ENCODE measurements at regions not wholly inside any gene's neighbourhood (a gene's known extent, or its start where the extent isn't known, plus 50 kb on each side); places are given as distances from the start of the nearest gene placed in this dataset.
"Not testable (repeated sequence)": the region's sequence is repeated elsewhere in the genome, so short reads cannot be mapped to it uniquely, and the experiment has no call there.

DNA sequence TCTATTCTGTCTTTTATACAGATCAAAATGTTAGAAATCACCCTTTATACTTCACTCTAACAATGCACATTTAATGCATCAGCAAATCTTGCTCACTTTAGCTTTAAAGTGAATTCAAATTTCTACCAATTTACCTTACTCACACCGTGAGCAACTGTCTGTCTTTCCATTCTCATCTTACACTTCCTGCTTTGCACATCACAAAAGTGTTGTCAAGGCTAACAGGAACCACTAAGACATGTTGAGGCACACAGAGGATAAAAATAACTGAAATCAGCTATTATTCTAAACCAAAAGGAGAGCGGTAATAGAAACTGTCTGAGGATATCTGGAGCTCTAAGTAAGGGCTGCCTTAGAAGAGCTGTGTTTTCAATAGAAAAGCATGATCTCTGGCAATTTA is 519.9 kb downstream of the ZBBX start:
- H3K4me1 Mint-ChIP-seq (ENCODE audit: low read depth) = no peaks in the 10 kb centered on the region
- DNase-seq (no peak), ATAC-seq (ENCODE audit: poor library complexity) (no peak)
- intact Hi-C loops (cut with DNase I, micrococcal nuclease) = no loop called here
- peaks cover 0 to 10% of the 10 kb centered on the region in 2 experiments for H3K9me3 ChIP-seq (ENCODE audit: control insufficient read depth in 1 of 2, insufficient read depth in 1 of 2, low read length in 2 of 2)
- TF ChIP-seq, protein P1, sequence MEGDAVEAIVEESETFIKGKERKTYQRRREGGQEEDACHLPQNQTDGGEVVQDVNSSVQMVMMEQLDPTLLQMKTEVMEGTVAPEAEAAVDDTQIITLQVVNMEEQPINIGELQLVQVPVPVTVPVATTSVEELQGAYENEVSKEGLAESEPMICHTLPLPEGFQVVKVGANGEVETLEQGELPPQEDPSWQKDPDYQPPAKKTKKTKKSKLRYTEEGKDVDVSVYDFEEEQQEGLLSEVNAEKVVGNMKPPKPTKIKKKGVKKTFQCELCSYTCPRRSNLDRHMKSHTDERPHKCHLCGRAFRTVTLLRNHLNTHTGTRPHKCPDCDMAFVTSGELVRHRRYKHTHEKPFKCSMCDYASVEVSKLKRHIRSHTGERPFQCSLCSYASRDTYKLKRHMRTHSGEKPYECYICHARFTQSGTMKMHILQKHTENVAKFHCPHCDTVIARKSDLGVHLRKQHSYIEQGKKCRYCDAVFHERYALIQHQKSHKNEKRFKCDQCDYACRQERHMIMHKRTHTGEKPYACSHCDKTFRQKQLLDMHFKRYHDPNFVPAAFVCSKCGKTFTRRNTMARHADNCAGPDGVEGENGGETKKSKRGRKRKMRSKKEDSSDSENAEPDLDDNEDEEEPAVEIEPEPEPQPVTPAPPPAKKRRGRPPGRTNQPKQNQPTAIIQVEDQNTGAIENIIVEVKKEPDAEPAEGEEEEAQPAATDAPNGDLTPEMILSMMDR (IDR thresholded peaks at IDR 0.05) = no peak
- H3K27me3 Mint-ChIP-seq = no peaks in the 10 kb centered on the region
- peaks cover 2% of the 10 kb centered on the region for H3K9me3 Mint-ChIP-seq
- no peaks in the 10 kb centered on the region for H3K27me3 ChIP-seq (ENCODE audit: control insufficient read depth in 1 of 2, insufficient read depth in 2 of 2, low read length in 2 of 2)
- H3K4me3 ChIP-seq (ENCODE audit: low read length) = no peak overlapping the region
- H3K36me3 ChIP-seq (ENCODE audit: insufficient read depth, low read length) = no peaks in the 10 kb centered on the region
- ChIA-PET CTCF (no interaction called here), POLR2A (no interaction called here)
- no peaks in the 10 kb centered on the region for H3K4me1 ChIP-seq (ENCODE audit: insufficient read depth, low read length)
- H3K27ac Mint-ChIP-seq = no peak overlapping the region
- no peaks in the 10 kb centered on the region for H3K36me3 Mint-ChIP-seq (ENCODE audit: low read depth)
- H3K27ac ChIP-seq (ENCODE audit: low read depth in 1 of 2, low read length in 2 of 2) = no peak overlapping the region
- H3K4me3 Mint-ChIP-seq = no peak overlapping the region

DNA sequence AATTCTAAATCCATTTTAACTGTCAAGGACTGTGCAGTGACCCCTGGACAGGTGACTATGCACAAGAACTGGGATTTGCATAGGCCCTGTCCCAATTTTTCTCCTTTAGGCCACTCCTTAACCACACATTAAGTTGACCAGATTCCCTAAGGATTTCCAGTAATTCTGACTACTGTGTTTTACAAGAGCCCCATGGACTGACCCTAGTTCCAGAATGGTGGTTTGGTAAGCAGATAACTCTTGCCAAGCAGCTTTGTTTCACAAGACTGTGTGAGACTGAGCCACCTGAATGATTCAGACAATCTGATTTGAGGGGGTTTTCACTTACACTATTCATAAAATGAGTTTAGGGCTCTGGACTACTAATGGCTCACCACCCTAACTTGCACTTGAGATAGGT is 535.8 kb downstream of the ZBBX start:
- CTCF ChIA-PET = no interaction called here
- Mint-ChIP-seq H3K36me3 (ENCODE audit: low read depth) (no peaks in the 10 kb centered on the region), H3K27me3 (no peaks in the 10 kb centered on the region), H3K9me3 (peaks cover 6% of the 10 kb centered on the region), H3K4me1 (ENCODE audit: low read depth) (no peaks in the 10 kb centered on the region), H3K4me3 (no peak overlapping the region), H3K27ac (no peak overlapping the region)
- ATAC-seq (ENCODE audit: poor library complexity) (no peak), DNase-seq (no peak)
- Histone ChIP-seq H3K4me3 (ENCODE audit: low read length) (no peak overlapping the region), H3K27ac (ENCODE audit: low read depth in 1 of 2, low read length in 2 of 2) (no peak overlapping the region), H3K36me3 (ENCODE audit: insufficient read depth, low read length) (no peaks in the 10 kb centered on the region), H3K9me3 (ENCODE audit: control insufficient read depth in 1 of 2, insufficient read depth in 1 of 2, low read length in 2 of 2) (peaks cover 0 to 11% of the 10 kb centered on the region in 2 experiments), H3K27me3 (ENCODE audit: control insufficient read depth in 1 of 2, insufficient read depth in 2 of 2, low read length in 2 of 2) (no peaks in the 10 kb centered on the region), H3K4me1 (ENCODE audit: insufficient read depth, low read length) (no peaks in the 10 kb centered on the region)
- POLR2A ChIA-PET = no interaction called here
- intact Hi-C loops (cut with DNase I, micrococcal nuclease) = no loop called here
- TF ChIP-seq, protein P1 (IDR thresholded peaks at IDR 0.05) = no peak

DNA sequence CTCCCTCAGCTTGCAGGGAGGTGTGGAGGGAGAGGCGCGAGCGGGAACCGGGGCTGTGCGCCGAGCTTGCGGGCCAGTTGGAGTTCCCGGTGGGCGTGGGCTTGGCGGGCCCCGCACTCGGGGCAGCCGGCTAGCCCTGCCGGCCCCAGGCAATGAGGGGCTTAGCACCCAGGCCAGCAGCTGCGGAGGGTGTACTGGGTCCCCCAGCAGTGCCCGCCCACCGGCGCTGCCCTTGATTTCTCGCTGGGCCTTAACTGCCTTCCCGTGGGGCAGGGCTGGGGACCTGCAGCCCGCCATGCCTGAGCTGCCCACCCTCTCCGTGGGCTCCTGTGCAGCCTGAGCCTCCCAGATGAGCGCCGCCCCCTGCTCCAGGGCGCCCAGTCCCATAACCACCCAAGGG is 537.3 kb downstream of the ZBBX start:
- H3K27ac ChIP-seq (ENCODE audit: low read depth in 1 of 2, low read length in 2 of 2); DNase-seq; POLR2A ChIA-PET; H3K4me3 Mint-ChIP-seq; H3K9me3 Mint-ChIP-seq; ATAC-seq (ENCODE audit: poor library complexity); intact Hi-C loops (cut with DNase I, micrococcal nuclease); H3K9me3 ChIP-seq (ENCODE audit: control insufficient read depth in 1 of 2, insufficient read depth in 1 of 2, low read length in 2 of 2); H3K36me3 ChIP-seq (ENCODE audit: insufficient read depth, low read length); H3K4me1 Mint-ChIP-seq (ENCODE audit: low read depth); H3K27ac Mint-ChIP-seq; H3K4me1 ChIP-seq (ENCODE audit: insufficient read depth, low read length); CTCF ChIA-PET; H3K27me3 Mint-ChIP-seq; H3K4me3 ChIP-seq (ENCODE audit: low read length); H3K36me3 Mint-ChIP-seq (ENCODE audit: low read depth); H3K27me3 ChIP-seq (ENCODE audit: control insufficient read depth in 1 of 2, insufficient read depth in 2 of 2, low read length in 2 of 2): not testable (repeated sequence)

DNA sequence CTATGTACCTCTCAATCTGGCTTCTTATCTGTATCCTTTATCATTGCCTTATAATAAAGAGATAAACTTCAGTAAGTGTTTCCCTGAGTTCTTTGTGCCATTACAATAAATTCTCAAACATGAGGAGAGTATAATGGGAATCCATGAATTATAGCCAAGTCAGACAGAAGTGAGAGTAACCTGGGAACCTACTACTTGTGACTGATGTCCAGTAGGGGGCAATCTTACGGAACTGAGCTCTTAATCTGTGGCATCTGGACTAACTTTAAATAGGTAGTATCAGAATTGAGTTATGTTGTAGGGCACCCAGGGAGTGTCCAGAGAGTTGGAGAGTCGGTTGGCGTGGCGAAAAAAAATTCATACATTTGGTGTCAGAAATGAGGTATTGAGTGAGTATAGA is 542.6 kb downstream of the ZBBX start:
- H3K27me3 ChIP-seq (ENCODE audit: control insufficient read depth in 1 of 2, insufficient read depth in 2 of 2, low read length in 2 of 2) = no peaks in the 10 kb centered on the region
- TF ChIP-seq, protein P1 (IDR thresholded peaks at IDR 0.05) = no peak
- Mint-ChIP-seq H3K27ac (no peak overlapping the region), H3K4me1 (ENCODE audit: low read depth) (no peaks in the 10 kb centered on the region), H3K36me3 (ENCODE audit: low read depth) (no peaks in the 10 kb centered on the region), H3K9me3 (peaks cover 7% of the 10 kb centered on the region), H3K4me3 (no peak overlapping the region), H3K27me3 (no peaks in the 10 kb centered on the region)
- no peaks in the 10 kb centered on the region for H3K36me3 ChIP-seq (ENCODE audit: insufficient read depth, low read length)
- H3K4me3 ChIP-seq (ENCODE audit: low read length) = no peak overlapping the region
- ChIA-PET POLR2A (no interaction called here), CTCF (no interaction called here)
- DNase-seq = no peak
- no peak overlapping the region for H3K27ac ChIP-seq (ENCODE audit: low read depth in 1 of 2, low read length in 2 of 2)
- no peaks in the 10 kb centered on the region for H3K4me1 ChIP-seq (ENCODE audit: insufficient read depth, low read length)
- intact Hi-C loops (cut with DNase I, micrococcal nuclease) = no loop called here
- ATAC-seq (ENCODE audit: poor library complexity) = no peak
- H3K9me3 ChIP-seq (ENCODE audit: control insufficient read depth in 1 of 2, insufficient read depth in 1 of 2, low read length in 2 of 2) = peaks cover 0 to 6% of the 10 kb centered on the region in 2 experiments

All from CD4-positive, alpha-beta T cell (primary cell).